IMR-90 (cell line): ENCODE measurements at regions not wholly inside any gene's neighbourhood (a gene's known extent, or its start where the extent isn't known, plus 50 kb on each side); places are given as distances from the start of the nearest gene placed in this dataset.

Experiments
- ATAC-seq: fragments of 200-7000 bp; cut with Tn5 transposase; 2 replicates; pipeline ENCODE4 v1.9.1; 2020; ENCODE audit warnings: low read depth, mild to moderate bottlenecking, moderate library complexity
- BruUV-seq: library from RNA; stranded (reverse); fragments of 400-500 nt; replicated peaks from 2 replicates; lab custom pipeline; 2021; lab: Mats Ljungman, UMichigan
- CTCF ChIA-PET: fragments of 300-600 bp; formaldehyde crosslinking; extraction: SDS; loops from one replicate; lab custom pipeline; 2021; ENCODE audit warnings: antibody characterized with exemption; lab: Yijun Ruan, JAX
- POLR2A ChIA-PET: fragments of 300-600 bp; sonication (Branson Sonifier 250); formaldehyde crosslinking; loops from one replicate; lab custom pipeline; 2022; ENCODE audit warnings: antibody characterized with exemption; ENCODE audit not compliant: unreplicated experiment; lab: Charles Lee
- DNase-seq: peaks from one replicate; pipeline ENCODE4 v3.0.0; 2013
- H2AFZ ChIP-seq: replicated peaks from 2 replicates; pipeline ENCODE3; 2013; ENCODE audit warnings: low read length, mild to moderate bottlenecking; ENCODE audit not compliant: poor library complexity
- H2AK5ac ChIP-seq: 2 replicates; pipeline ENCODE4 v1.6.1; 2013; ENCODE audit warnings: low read depth, low read length, inconsistent platforms
- H2AK9ac ChIP-seq: replicated peaks from 2 replicates; pipeline ENCODE3; 2013; ENCODE audit warnings: mild to moderate bottlenecking, low read depth, low read length, moderate library complexity; ENCODE audit not compliant: poor library complexity
- H2BK120ac ChIP-seq: 2 replicates; pipeline ENCODE4 v1.6.1; 2013; ENCODE audit warnings: low read depth, low read length, inconsistent platforms
- H2BK15ac ChIP-seq: 3 replicates; pipeline ENCODE4 v1.6.1; 2013; ENCODE audit warnings: low read depth, low read length, inconsistent platforms
- H2BK20ac ChIP-seq: 2 replicates; pipeline ENCODE4 v1.6.1; 2013; ENCODE audit warnings: low read depth, mild to moderate bottlenecking, inconsistent platforms, low read length, moderate library complexity
- H2BK5ac ChIP-seq: 2 replicates; pipeline ENCODE4 v1.6.1; 2013; ENCODE audit warnings: mild to moderate bottlenecking, low read depth, low read length, inconsistent platforms; ENCODE audit not compliant: poor library complexity, severe bottlenecking
- H3K14ac ChIP-seq: replicated peaks from 2 replicates; pipeline ENCODE4 v1.6.1; 2013; ENCODE audit warnings: low read depth, low read length, inconsistent platforms
- H3K18ac ChIP-seq: 2 replicates; pipeline ENCODE4 v1.6.1; 2013; ENCODE audit warnings: low read depth, low read length, control low read depth
- H3K23ac ChIP-seq: 2 replicates; pipeline ENCODE4 v1.6.1; 2013; ENCODE audit warnings: low read depth, low read length, inconsistent platforms
- H3K27ac ChIP-seq: 2 replicates; pipeline ENCODE4 v1.5.1; 2013; ENCODE audit warnings: mild to moderate bottlenecking, control low read depth, low read length; ENCODE audit not compliant: insufficient read depth
- H3K27me3 ChIP-seq: 2 replicates; pipeline ENCODE4 v1.6.1; 2013; ENCODE audit warnings: low read length; ENCODE audit not compliant: control insufficient read depth, insufficient read depth
- H3K36me3 ChIP-seq: 2 replicates; pipeline ENCODE4 v1.6.1; 2013; ENCODE audit warnings: low read length, mixed read lengths; ENCODE audit not compliant: control insufficient read depth, insufficient read depth
- H3K4ac ChIP-seq: 2 replicates; pipeline ENCODE4 v1.6.1; 2013; ENCODE audit warnings: low read depth, low read length, inconsistent platforms
- H3K4me1 ChIP-seq: 2 replicates; pipeline ENCODE4 v1.6.1; 2013; ENCODE audit warnings: low read length, mixed read lengths; ENCODE audit not compliant: control insufficient read depth, insufficient read depth
- H3K4me2 ChIP-seq: 2 replicates; pipeline ENCODE4 v1.6.1; 2013; ENCODE audit warnings: low read depth, mild to moderate bottlenecking, control low read depth, low read length, moderate library complexity
- H3K4me3 ChIP-seq: 2 replicates; pipeline ENCODE4 v1.5.1; 2013; ENCODE audit warnings: low read depth, mild to moderate bottlenecking, control low read depth, low read length, moderate library complexity; ENCODE audit not compliant: insufficient read depth
- H3K56ac ChIP-seq: 2 replicates; pipeline ENCODE4 v1.6.1; 2013; ENCODE audit warnings: low read length, inconsistent platforms; ENCODE audit not compliant: insufficient read depth; ENCODE audit errors: extremely low read depth
- H3K79me1 ChIP-seq, 2 experiments: 2 replicates each; pipeline ENCODE4 v1.6.1; 2013; ENCODE audit warnings: low read length in 2 of 2, inconsistent platforms in 1 of 2, low read depth in 1 of 2
- H3K9ac ChIP-seq: 2 replicates; pipeline ENCODE4 v1.6.1; 2013; ENCODE audit warnings: low read depth, low read length, control low read depth
- H3K9me1 ChIP-seq: 2 replicates; pipeline ENCODE4 v1.6.1; 2013; ENCODE audit warnings: low read length, inconsistent platforms; ENCODE audit not compliant: insufficient read depth
- H3K9me3 ChIP-seq: 2 replicates; pipeline ENCODE4 v1.6.1; 2013; ENCODE audit warnings: low read length; ENCODE audit not compliant: control insufficient read depth, insufficient read depth
- H4K20me1 ChIP-seq: 2 replicates; pipeline ENCODE4 v1.6.1; 2013; ENCODE audit warnings: low read length, inconsistent platforms; ENCODE audit not compliant: insufficient read depth
- H4K5ac ChIP-seq: 2 replicates; pipeline ENCODE4 v1.6.1; 2013; ENCODE audit warnings: mild to moderate bottlenecking, low read depth, low read length, control low read depth
- H4K8ac ChIP-seq, 2 experiments: 2 replicates each; pipeline ENCODE4 v1.6.1; 2013; ENCODE audit warnings: low read depth in 2 of 2, low read length in 2 of 2, control low read depth in 1 of 2, inconsistent platforms in 1 of 2
- H4K91ac ChIP-seq: 2 replicates; pipeline ENCODE4 v1.6.1; 2013; ENCODE audit warnings: low read depth, low read length, inconsistent platforms; ENCODE audit not compliant: insufficient read depth
- MAFK ChIP-seq: IDR thresholded peaks from 2 replicates; pipeline ENCODE4 v1.6.1; 2012; ENCODE audit warnings: low read depth, low read length, improper control_type of control experiment
- WGBS, 2 experiments: methylation state at CpG; one replicate each; pipeline versions ENCODE4 v1.1.5 to v1.1.7; 2013; ENCODE audit warnings: missing lambda C conversion rate in 2 of 2; ENCODE audit not compliant: insufficient read length in 1 of 2; ENCODE audit errors: extremely low coverage in 2 of 2; 5-methylcytosine and 5-hydroxymethylcytosine counted together
- dilution Hi-C: fragments of 300-500 bp; cut with HindIII; formaldehyde crosslinking; loops from one replicate; pipeline ENCODE4 v1.14.3; 2018; ENCODE audit warnings: low sequenced_read_pairs; ENCODE audit not compliant: unreplicated experiment
- in situ Hi-C: fragments of 300-500 bp; cut with MboI; formaldehyde crosslinking; loops from 3 replicates; pipeline ENCODE4 v1.14.3; 2019; ENCODE audit warnings: low sequenced_read_pairs, inconsistent platforms, mixed read lengths
- intact Hi-C: fragments of 100-400 bp; cut with micrococcal nuclease; formaldehyde crosslinking; loops from 2 replicates; pipeline ENCODE4 v1.10.0; 2022

DNA sequence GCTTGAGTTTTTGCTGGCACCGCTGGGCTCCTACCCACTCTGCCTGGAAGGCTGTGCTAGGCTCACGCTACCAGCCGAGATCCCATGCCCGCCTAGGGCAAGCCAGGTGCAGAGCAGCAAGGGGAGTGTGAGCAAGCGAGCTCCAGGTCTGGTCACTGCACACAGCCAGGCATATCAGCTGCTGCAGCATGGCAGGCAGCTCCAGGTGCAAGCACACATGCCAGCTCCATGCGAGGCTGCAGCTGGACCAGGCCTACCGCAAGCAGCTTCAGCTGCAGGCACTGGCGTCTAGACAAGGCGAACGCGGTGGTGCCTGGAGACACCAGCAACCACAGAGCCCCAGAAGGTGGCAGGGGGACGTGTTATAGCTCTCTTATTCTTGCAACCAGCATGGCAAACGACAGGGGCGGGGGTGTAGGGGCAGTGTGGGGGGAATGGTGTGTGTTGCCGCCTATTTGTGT, 614.7 kb upstream of the EPHA5 start:
- dilution Hi-C loops: no loop called here
- H3K56ac ChIP-seq: no peak overlapping the region
- no peak for ATAC-seq
- H4K20me1 ChIP-seq: no peaks in the 10 kb centered on the region
- H4K8ac ChIP-seq: no peak overlapping the region
- no peaks in the 10 kb centered on the region for H3K79me1 ChIP-seq
- H4K91ac ChIP-seq: no peak overlapping the region
- ChIA-PET CTCF (no interaction called here), POLR2A (no interaction called here)
- H3K9me3 ChIP-seq: peaks cover 5% of the 10 kb centered on the region
- no peak overlapping the region for H3K27ac ChIP-seq
- no peaks in the 10 kb centered on the region for H3K4me1 ChIP-seq
- intact Hi-C loops: no loop called here
- no peak overlapping the region for H2BK20ac ChIP-seq
- no peak overlapping the region for H3K9ac ChIP-seq
- H3K14ac ChIP-seq: no peak overlapping the region
- H3K4me3 ChIP-seq: no peak overlapping the region
- no peak overlapping the region for H4K5ac ChIP-seq
- no peak overlapping the region for H3K4ac ChIP-seq
- no peak overlapping the region for H2BK15ac ChIP-seq
- WGBS, 2 experiments: 76% methylated on average over 7 of the region's 15 CpGs; no CpG with 5 or more reads in 1 of the 2 experiments
- H3K27me3 ChIP-seq: no peaks in the 10 kb centered on the region
- H2AK9ac ChIP-seq: no peak overlapping the region
- no peak overlapping the region for H2BK5ac ChIP-seq
- H3K36me3 ChIP-seq: no peaks in the 10 kb centered on the region
- no peak for TF ChIP-seq MAFK
- BruUV-seq: no TSS peak
- in situ Hi-C loops: no loop called here
- no peak for DNase-seq
- no peak overlapping the region for H3K18ac ChIP-seq
- peak overlapping the region; percentile 14 for H2AFZ ChIP-seq
- no peak overlapping the region for H3K4me2 ChIP-seq
- no peak overlapping the region for H2BK120ac ChIP-seq
- H3K9me1 ChIP-seq: no peaks in the 10 kb centered on the region
- H3K23ac ChIP-seq: no peak overlapping the region
- H2AK5ac ChIP-seq: no peak overlapping the region
